ENCODE measurements at regions not wholly inside any gene's neighbourhood (a gene's known extent, or its start where the extent isn't known, plus 50 kb on each side); places are given as distances from the start of the nearest gene placed in this dataset.
A peak's percentile ranks its signal among the peaks of the same experiment; 100 is the strongest.

GRCh38 chr6:78611102-78611620, 256.2 kb upstream of the IRAK1BP1 start:
- in situ Hi-C loops (cut with MboI; ENCODE audit: low pct_ligation_motif_present in 1 of 4, low pct_unique_long_range_greater_than_20kb in 1 of 4, low sequenced_read_pairs in 3 of 4), result no loop called here
- no peak for DNase-seq
- H3K27ac ChIP-seq, result no peak overlapping the region

DNA sequence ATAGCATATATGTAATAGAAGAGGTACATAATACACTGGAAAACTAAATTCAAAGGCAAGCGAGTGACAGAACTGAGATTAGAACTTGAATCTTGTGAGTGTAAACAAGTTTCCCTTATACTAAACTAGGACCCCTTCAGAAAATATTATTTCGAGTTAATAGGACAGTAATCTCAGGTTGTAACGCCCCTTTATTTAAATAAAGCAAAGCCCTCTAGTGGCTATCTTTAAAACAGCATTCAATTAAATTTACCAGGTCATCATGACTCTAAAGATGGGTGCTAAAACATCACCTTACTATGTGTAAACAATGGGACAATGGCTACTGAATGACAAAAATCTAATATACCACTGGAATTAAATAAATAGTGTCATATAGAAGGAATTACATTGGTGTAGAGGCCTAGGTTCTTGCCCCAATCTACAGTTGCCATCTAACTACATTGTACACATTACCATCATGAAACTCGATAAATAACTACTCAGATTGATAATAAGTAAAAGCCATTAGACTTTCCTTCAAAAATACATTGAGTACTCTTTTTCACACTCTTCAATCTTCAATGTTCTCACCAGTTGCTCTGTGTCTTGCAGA, 255.4 kb upstream of the IRAK1BP1 start:
- in situ Hi-C loops (cut with MboI; ENCODE audit: low pct_ligation_motif_present in 1 of 4, low pct_unique_long_range_greater_than_20kb in 1 of 4, low sequenced_read_pairs in 3 of 4), result no loop called here
- Histone ChIP-seq H3K27ac (no peak overlapping the region), H3K9me3 (no peaks in the 10 kb centered on the region), H3K36me3 (no peaks in the 10 kb centered on the region), H3K4me1 (no peaks in the 10 kb centered on the region), H3K27me3 (no peaks in the 10 kb centered on the region), H3K4me3 (no peak overlapping the region)
- TF ChIP-seq, protein P1, sequence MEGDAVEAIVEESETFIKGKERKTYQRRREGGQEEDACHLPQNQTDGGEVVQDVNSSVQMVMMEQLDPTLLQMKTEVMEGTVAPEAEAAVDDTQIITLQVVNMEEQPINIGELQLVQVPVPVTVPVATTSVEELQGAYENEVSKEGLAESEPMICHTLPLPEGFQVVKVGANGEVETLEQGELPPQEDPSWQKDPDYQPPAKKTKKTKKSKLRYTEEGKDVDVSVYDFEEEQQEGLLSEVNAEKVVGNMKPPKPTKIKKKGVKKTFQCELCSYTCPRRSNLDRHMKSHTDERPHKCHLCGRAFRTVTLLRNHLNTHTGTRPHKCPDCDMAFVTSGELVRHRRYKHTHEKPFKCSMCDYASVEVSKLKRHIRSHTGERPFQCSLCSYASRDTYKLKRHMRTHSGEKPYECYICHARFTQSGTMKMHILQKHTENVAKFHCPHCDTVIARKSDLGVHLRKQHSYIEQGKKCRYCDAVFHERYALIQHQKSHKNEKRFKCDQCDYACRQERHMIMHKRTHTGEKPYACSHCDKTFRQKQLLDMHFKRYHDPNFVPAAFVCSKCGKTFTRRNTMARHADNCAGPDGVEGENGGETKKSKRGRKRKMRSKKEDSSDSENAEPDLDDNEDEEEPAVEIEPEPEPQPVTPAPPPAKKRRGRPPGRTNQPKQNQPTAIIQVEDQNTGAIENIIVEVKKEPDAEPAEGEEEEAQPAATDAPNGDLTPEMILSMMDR (IDR thresholded peaks at IDR 0.05), result peak in 3 of 5 experiments; percentile 26 to 58 (median 43)
- no peak for TF ChIP-seq POLR2A (IDR thresholded peaks at IDR 0.05)
- 53 to 59% methylated on average over 4 of the region's 4 CpGs for WGBS, 2 donors (ENCODE audit: low coverage in 1 of 2)
- DNase-seq, result no peak
- intact Hi-C loops (cut with DNase I; ENCODE audit: low total_unique reads), result no loop called here

More at GRCh38 chr6:78611102-78611620, 256.2 kb upstream of the IRAK1BP1 start:
- H3K9me3 ChIP-seq, result no peaks in the 10 kb centered on the region
- WGBS, 2 donors (ENCODE audit: low coverage in 1 of 2), result 65 to 85% methylated on average over 2 to 7 of the region's 7 CpGs
- no peak overlapping the region for H3K4me3 ChIP-seq
- TF ChIP-seq, protein P1 (IDR thresholded peaks at IDR 0.05), result no peak
- TF ChIP-seq POLR2AphosphoS5 (IDR thresholded peaks at IDR 0.05) (no peak), EP300 (IDR thresholded peaks at IDR 0.05; ENCODE audit: low read depth) (no peak), POLR2A (IDR thresholded peaks at IDR 0.05) (no peak)
- H3K4me1 ChIP-seq, result no peaks in the 10 kb centered on the region
- H3K27me3 ChIP-seq, result no peaks in the 10 kb centered on the region
- intact Hi-C loops (cut with DNase I; ENCODE audit: low total_unique reads), result no loop called here
- no peaks in the 10 kb centered on the region for H3K36me3 ChIP-seq

DNA sequence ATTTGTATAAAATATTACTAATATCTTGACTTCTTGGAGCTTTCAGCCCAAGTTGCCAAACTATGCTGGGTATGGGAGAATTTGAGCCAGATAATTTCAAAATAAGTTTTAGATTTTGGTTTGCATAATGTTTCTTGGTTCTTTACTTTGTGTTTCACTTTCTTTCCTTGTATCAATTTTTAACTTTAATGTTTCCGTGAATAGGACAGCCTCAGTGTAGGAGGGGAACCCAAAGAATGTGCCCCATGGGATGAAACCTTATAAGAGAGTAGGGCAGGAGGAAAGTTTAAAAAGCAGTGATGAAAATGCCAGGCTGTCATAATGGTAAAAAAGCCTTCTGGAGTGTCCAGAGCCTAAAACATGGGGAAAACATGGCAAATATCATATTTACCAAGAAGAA, 252.4 kb upstream of the IRAK1BP1 start:
- no peaks in the 10 kb centered on the region for H3K27me3 ChIP-seq
- in situ Hi-C loops (cut with MboI; ENCODE audit: low pct_ligation_motif_present in 1 of 4, low pct_unique_long_range_greater_than_20kb in 1 of 4, low sequenced_read_pairs in 3 of 4) (no loop called here), intact Hi-C loops (cut with DNase I; ENCODE audit: low total_unique reads) (no loop called here)
- no peak overlapping the region for H3K4me3 ChIP-seq
- H3K27ac ChIP-seq, result no peak overlapping the region
- H3K36me3 ChIP-seq, result no peaks in the 10 kb centered on the region
- TF ChIP-seq, protein P1 (IDR thresholded peaks at IDR 0.05), result no peak
- TF ChIP-seq EP300 (IDR thresholded peaks at IDR 0.05; ENCODE audit: low read depth) (no peak), POLR2A (IDR thresholded peaks at IDR 0.05) (no peak), POLR2AphosphoS5 (IDR thresholded peaks at IDR 0.05) (no peak)
- no peaks in the 10 kb centered on the region for H3K9me3 ChIP-seq
- no peak for DNase-seq
- H3K4me1 ChIP-seq, result no peaks in the 10 kb centered on the region
- 0% methylated on average over 1 of the region's 1 CpG for WGBS, 2 donors (ENCODE audit: low coverage in 1 of 2)

GRCh38 chr6:78615430-78615904, 251.9 kb upstream of the IRAK1BP1 start:
- Histone ChIP-seq H3K9me3 (no peaks in the 10 kb centered on the region), H3K4me1 (no peaks in the 10 kb centered on the region), H3K4me3 (no peak overlapping the region), H3K27me3 (no peaks in the 10 kb centered on the region), H3K27ac (no peak overlapping the region), H3K36me3 (no peaks in the 10 kb centered on the region)
- intact Hi-C loops (cut with DNase I; ENCODE audit: low total_unique reads) (no loop called here), in situ Hi-C loops (cut with MboI; ENCODE audit: low pct_ligation_motif_present in 1 of 4, low pct_unique_long_range_greater_than_20kb in 1 of 4, low sequenced_read_pairs in 3 of 4) (no loop called here)
- DNase-seq, result no peak
- WGBS, 2 donors (ENCODE audit: low coverage in 1 of 2), result 67 to 96% methylated on average over 1 of the region's 1 CpG
- TF ChIP-seq POLR2A (IDR thresholded peaks at IDR 0.05) (no peak), POLR2AphosphoS5 (IDR thresholded peaks at IDR 0.05) (no peak), EP300 (IDR thresholded peaks at IDR 0.05; ENCODE audit: low read depth) (no peak)
- TF ChIP-seq, protein P1 (IDR thresholded peaks at IDR 0.05), result no peak

Data from transverse colon (tissue), 4 donors.